Suprapubic skin (tissue), 4 donors: ENCODE measurements at regions not wholly inside any gene's neighbourhood (a gene's known extent, or its start where the extent isn't known, plus 50 kb on each side); places are given as distances from the start of the nearest gene placed in this dataset.

Experiments
- DNase-seq, 2 donors: peaks; one replicate each; pipeline ENCODE4 v3.0.0-alpha.2; 2019; ENCODE audit warnings: low spot score in 2 of 2
- H3K27ac ChIP-seq: fragments of 200-600 bp; sonication (generic); one replicate; pipeline ENCODE4 v1.5.1; 2019
- H3K27me3 ChIP-seq: fragments of 200-600 bp; sonication (generic); one replicate; pipeline ENCODE4 v1.5.1; 2019
- H3K36me3 ChIP-seq: fragments of 200-600 bp; sonication (generic); one replicate; pipeline ENCODE4 v1.5.1; 2019
- H3K4me1 ChIP-seq: fragments of 200-600 bp; sonication (generic); one replicate; pipeline ENCODE4 v1.5.1; 2019
- H3K4me3 ChIP-seq: fragments of 200-600 bp; sonication (generic); one replicate; pipeline ENCODE4 v1.5.1; 2019; ENCODE audit warnings: mild to moderate bottlenecking
- H3K9me3 ChIP-seq: fragments of 200-600 bp; sonication (generic); one replicate; pipeline ENCODE4 v1.5.1; 2019
- EP300 ChIP-seq: sonication (generic); formaldehyde crosslinking; IDR thresholded peaks from one replicate; pipeline ENCODE4 v1.6.1; 2017; ENCODE audit warnings: antibody characterized with exemption
- POLR2A ChIP-seq, 2 donors: fragments of 450-650 bp; IDR thresholded peaks; one replicate each; pipeline ENCODE4 v1.6.1; 2017; ENCODE audit warnings: antibody characterized with exemption in 2 of 2, mild to moderate bottlenecking in 2 of 2, moderate library complexity in 2 of 2
- POLR2AphosphoS5 ChIP-seq, 3 donors: sonication (generic); formaldehyde crosslinking; IDR thresholded peaks; one replicate each; pipeline ENCODE4 v1.6.1; 2017; ENCODE audit warnings: antibody characterized with exemption in 3 of 3
- WGBS: methylation state at CpG from one replicate; pipeline ENCODE4 v1.1.5; 2018; 5-methylcytosine and 5-hydroxymethylcytosine counted together
- TF ChIP-seq, protein P1 (sequence below), 2 donors: fragments of 200-600 bp in 1 of 2; fragments of 450-650 bp in 1 of 2; sonication (generic) in 1 of 2; IDR thresholded peaks; one replicate each; pipeline ENCODE4 v1.5.1; 2016 to 2019; ENCODE audit warnings: antibody characterized with exemption in 2 of 2, mild to moderate bottlenecking in 1 of 2, moderate library complexity in 1 of 2

DNA sequence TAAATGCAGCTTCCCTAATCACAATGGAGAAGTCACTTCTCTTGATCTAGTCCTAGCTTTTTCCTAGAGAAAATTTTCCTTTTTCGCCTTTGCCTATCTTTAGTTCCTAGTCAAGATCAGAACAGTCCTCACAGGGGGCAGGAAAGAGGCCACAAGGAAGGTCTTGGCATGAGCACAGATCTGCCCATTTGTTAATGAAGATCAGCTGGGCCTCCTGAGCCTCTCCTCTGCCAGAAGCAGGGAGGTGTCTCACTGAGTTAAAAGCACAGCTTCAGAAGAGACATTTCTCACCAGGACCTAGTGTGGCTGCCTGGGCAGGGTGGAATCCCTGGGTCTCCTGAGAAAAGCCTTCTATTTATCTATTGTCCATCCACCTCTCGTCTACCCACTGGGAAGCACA lies 357.8 kb downstream of the TMEM38B start:
- 81% methylated on average over 2 of the region's 2 CpGs for whole genome bisulfite sequencing
- Histone ChIP-seq H3K27me3 (no peaks in the 10 kb centered on the region), H3K4me3 (no peak overlapping the region), H3K27ac (no peak overlapping the region), H3K36me3 (no peaks in the 10 kb centered on the region), H3K9me3 (no peaks in the 10 kb centered on the region), H3K4me1 (no peaks in the 10 kb centered on the region)
- TF ChIP-seq POLR2AphosphoS5 (IDR thresholded peaks at IDR 0.05) (no peak), POLR2A (IDR thresholded peaks at IDR 0.05) (no peak)
- no peak for DNase-seq

DNA sequence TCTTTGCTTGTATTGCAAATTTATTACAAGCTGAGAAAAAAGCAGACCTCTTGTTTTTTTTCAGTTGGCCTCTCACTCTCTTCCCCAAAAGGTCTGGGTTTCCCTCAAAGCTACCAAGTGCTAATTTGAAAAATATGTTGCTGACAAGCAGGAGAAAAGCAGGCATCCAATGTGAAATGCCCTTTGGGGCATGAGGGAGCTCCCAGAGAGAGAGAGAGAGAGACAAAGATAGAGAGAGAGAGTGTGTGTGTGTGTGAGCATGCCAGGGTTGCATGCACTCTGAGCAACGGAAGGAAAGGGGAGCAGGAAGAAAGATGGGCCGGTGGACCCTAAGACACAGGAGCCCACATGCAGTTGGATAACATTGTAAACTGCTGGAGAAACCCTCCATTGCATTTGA lies 358.4 kb downstream of the TMEM38B start:
- no peak for TF ChIP-seq POLR2A (IDR thresholded peaks at IDR 0.05)
- TF ChIP-seq, protein P1, sequence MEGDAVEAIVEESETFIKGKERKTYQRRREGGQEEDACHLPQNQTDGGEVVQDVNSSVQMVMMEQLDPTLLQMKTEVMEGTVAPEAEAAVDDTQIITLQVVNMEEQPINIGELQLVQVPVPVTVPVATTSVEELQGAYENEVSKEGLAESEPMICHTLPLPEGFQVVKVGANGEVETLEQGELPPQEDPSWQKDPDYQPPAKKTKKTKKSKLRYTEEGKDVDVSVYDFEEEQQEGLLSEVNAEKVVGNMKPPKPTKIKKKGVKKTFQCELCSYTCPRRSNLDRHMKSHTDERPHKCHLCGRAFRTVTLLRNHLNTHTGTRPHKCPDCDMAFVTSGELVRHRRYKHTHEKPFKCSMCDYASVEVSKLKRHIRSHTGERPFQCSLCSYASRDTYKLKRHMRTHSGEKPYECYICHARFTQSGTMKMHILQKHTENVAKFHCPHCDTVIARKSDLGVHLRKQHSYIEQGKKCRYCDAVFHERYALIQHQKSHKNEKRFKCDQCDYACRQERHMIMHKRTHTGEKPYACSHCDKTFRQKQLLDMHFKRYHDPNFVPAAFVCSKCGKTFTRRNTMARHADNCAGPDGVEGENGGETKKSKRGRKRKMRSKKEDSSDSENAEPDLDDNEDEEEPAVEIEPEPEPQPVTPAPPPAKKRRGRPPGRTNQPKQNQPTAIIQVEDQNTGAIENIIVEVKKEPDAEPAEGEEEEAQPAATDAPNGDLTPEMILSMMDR (IDR thresholded peaks at IDR 0.05) = no peak
- no peak for TF ChIP-seq POLR2AphosphoS5 (IDR thresholded peaks at IDR 0.05)
- TF ChIP-seq EP300 = no peak
- 50% methylated on average over 2 of the region's 2 CpGs for WGBS
- Histone ChIP-seq H3K36me3 (no peaks in the 10 kb centered on the region), H3K27ac (no peak overlapping the region), H3K27me3 (no peaks in the 10 kb centered on the region), H3K9me3 (no peaks in the 10 kb centered on the region), H3K4me3 (no peak overlapping the region), H3K4me1 (no peaks in the 10 kb centered on the region)
- no peak for DNase-seq

DNA sequence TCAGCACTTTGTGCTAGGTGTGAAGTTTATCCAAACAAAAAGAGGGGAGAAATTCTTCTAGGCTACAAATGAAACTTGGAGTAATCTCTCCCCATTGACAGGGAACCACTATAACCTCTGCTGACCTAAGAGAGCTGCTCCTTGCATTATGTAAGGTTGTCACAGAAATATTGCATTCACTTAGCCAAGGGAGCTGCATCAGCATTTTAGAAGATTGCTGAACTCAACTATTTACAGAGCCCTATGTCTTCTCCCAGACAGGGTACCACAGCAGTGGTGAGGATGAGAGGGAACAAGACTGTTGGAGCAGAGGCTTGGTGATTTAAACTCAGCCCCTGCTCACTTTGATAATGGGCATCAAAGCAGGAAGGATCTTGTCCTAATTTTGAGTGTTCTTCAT lies 362.0 kb downstream of the TMEM38B start:
- no peaks in the 10 kb centered on the region for H3K36me3 ChIP-seq
- no peaks in the 10 kb centered on the region for H3K27me3 ChIP-seq
- DNase-seq = no peak
- H3K27ac ChIP-seq = no peak overlapping the region
- TF ChIP-seq EP300 = no peak
- TF ChIP-seq POLR2AphosphoS5 (IDR thresholded peaks at IDR 0.05) = no peak
- no peak for TF ChIP-seq POLR2A (IDR thresholded peaks at IDR 0.05)
- TF ChIP-seq, protein P1 (IDR thresholded peaks at IDR 0.05) = no peak
- H3K4me1 ChIP-seq = no peaks in the 10 kb centered on the region
- H3K4me3 ChIP-seq = no peak overlapping the region
- H3K9me3 ChIP-seq = no peaks in the 10 kb centered on the region

DNA sequence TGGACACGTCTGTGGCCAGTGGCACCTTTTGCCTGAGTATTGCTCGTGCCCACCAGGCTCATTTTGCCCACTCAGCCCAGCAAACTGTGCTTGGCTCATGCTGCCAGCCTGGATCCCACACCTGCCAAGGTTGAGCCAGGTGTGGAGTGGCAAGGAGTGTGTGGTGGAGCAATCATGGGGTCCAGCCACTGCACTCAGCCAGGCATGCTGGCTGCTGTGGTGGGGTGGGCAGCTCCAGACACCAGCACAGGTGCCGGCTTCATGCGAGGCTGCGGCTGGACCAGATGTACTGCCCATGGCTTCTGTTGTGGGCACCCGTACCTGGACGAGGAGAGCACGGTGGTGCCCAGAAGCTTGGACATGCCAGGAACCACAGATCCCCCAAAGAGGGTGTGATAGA lies 364.1 kb downstream of the TMEM38B start:
- no peaks in the 10 kb centered on the region for H3K4me1 ChIP-seq
- no peaks in the 10 kb centered on the region for H3K36me3 ChIP-seq
- TF ChIP-seq POLR2A (IDR thresholded peaks at IDR 0.05) (no peak), POLR2AphosphoS5 (IDR thresholded peaks at IDR 0.05) (no peak), EP300 (no peak)
- TF ChIP-seq, protein P1 (IDR thresholded peaks at IDR 0.05) = no peak
- WGBS = 92% methylated on average over 6 of the region's 8 CpGs
- H3K27ac ChIP-seq = no peak overlapping the region
- no peak overlapping the region for H3K4me3 ChIP-seq
- DNase-seq = no peak
- no peaks in the 10 kb centered on the region for H3K27me3 ChIP-seq
- H3K9me3 ChIP-seq = no peaks in the 10 kb centered on the region

DNA sequence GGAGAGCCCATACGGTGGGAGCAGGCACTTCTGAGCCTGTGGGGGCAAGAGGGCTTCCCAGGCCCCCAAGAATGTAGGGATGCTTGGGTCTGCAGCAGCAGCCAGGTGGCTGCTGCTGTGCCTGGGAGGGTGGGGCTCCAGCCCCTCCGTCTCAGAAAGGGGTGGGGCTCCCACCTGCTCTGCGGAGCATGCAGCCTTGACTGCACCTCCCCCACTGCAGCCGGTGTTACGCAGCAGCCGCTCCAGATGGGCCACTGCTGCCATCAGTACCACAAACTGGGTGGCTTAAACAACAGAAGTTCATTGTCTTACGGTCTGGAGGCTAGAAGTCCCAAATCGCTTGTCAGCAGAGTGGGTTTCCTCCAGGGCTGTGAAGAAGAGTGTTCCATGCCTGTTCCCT lies 365.5 kb downstream of the TMEM38B start:
- Histone ChIP-seq H3K9me3 (no peaks in the 10 kb centered on the region), H3K4me3 (no peak overlapping the region), H3K36me3 (no peaks in the 10 kb centered on the region), H3K27me3 (no peaks in the 10 kb centered on the region), H3K4me1 (no peaks in the 10 kb centered on the region), H3K27ac (no peak overlapping the region)
- no peak for DNase-seq
- WGBS = 91% methylated on average over 7 of the region's 8 CpGs
- TF ChIP-seq POLR2AphosphoS5 (IDR thresholded peaks at IDR 0.05) (no peak), EP300 (no peak), POLR2A (IDR thresholded peaks at IDR 0.05) (no peak)
- TF ChIP-seq, protein P1 (IDR thresholded peaks at IDR 0.05) = no peak

DNA sequence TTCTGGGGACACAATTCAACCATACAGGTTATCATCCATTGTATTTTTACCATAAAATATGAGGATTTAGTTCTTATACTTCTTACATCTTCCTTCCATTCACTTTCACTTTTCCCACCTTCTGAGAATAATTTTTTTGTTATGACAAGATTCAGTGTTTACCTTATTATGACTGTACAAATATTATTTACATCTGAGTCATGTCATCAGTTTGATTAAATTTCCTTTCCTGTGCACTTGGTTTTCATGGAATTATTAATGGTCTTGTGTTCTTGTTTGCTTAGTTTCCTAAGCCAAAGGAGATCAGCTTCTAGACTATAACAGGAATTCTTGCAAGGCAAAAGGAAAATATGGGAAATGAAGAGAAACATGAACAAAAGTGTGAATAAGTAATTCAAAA lies 366.5 kb downstream of the TMEM38B start:
- H3K27me3 ChIP-seq = no peaks in the 10 kb centered on the region
- H3K4me1 ChIP-seq = no peaks in the 10 kb centered on the region
- TF ChIP-seq POLR2A (IDR thresholded peaks at IDR 0.05) = no peak
- TF ChIP-seq, protein P1 (IDR thresholded peaks at IDR 0.05) = no peak
- no peak for TF ChIP-seq POLR2AphosphoS5 (IDR thresholded peaks at IDR 0.05)
- no peak for TF ChIP-seq EP300
- H3K36me3 ChIP-seq = no peaks in the 10 kb centered on the region
- H3K27ac ChIP-seq = no peak overlapping the region
- H3K4me3 ChIP-seq = no peak overlapping the region
- no peak for DNase-seq
- no peaks in the 10 kb centered on the region for H3K9me3 ChIP-seq
